IMR-90 (cell line): ENCODE measurements at regions not wholly inside any gene's neighbourhood (a gene's known extent, or its start where the extent isn't known, plus 50 kb on each side); places are given as distances from the start of the nearest gene placed in this dataset.
A peak's percentile ranks its signal among the peaks of the same experiment; 100 is the strongest.

ENCODE experiments used
- ATAC-seq: fragments of 200-7000 bp; cut with Tn5 transposase; 2 replicates; pipeline ENCODE4 v1.9.1; 2020; ENCODE audit warnings: low read depth, mild to moderate bottlenecking, moderate library complexity
- BruUV-seq: library from RNA; stranded (reverse); fragments of 400-500 nt; replicated peaks from 2 replicates; lab custom pipeline; 2021; lab: Mats Ljungman, UMichigan
- CTCF ChIA-PET: fragments of 300-600 bp; formaldehyde crosslinking; extraction: SDS; loops from one replicate; lab custom pipeline; 2021; ENCODE audit warnings: antibody characterized with exemption; lab: Yijun Ruan, JAX
- POLR2A ChIA-PET: fragments of 300-600 bp; sonication (Branson Sonifier 250); formaldehyde crosslinking; loops from one replicate; lab custom pipeline; 2022; ENCODE audit warnings: antibody characterized with exemption; ENCODE audit not compliant: unreplicated experiment; lab: Charles Lee
- DNase-seq: peaks from one replicate; pipeline ENCODE4 v3.0.0; 2013
- H2AFZ ChIP-seq: replicated peaks from 2 replicates; pipeline ENCODE3; 2013; ENCODE audit warnings: low read length, mild to moderate bottlenecking; ENCODE audit not compliant: poor library complexity
- H2AK5ac ChIP-seq: 2 replicates; pipeline ENCODE4 v1.6.1; 2013; ENCODE audit warnings: low read depth, low read length, inconsistent platforms
- H2AK9ac ChIP-seq: replicated peaks from 2 replicates; pipeline ENCODE3; 2013; ENCODE audit warnings: mild to moderate bottlenecking, low read depth, low read length, moderate library complexity; ENCODE audit not compliant: poor library complexity
- H2BK120ac ChIP-seq: 2 replicates; pipeline ENCODE4 v1.6.1; 2013; ENCODE audit warnings: low read depth, low read length, inconsistent platforms
- H2BK15ac ChIP-seq: 3 replicates; pipeline ENCODE4 v1.6.1; 2013; ENCODE audit warnings: low read depth, low read length, inconsistent platforms
- H2BK20ac ChIP-seq: 2 replicates; pipeline ENCODE4 v1.6.1; 2013; ENCODE audit warnings: low read depth, mild to moderate bottlenecking, inconsistent platforms, low read length, moderate library complexity
- H2BK5ac ChIP-seq: 2 replicates; pipeline ENCODE4 v1.6.1; 2013; ENCODE audit warnings: mild to moderate bottlenecking, low read depth, low read length, inconsistent platforms; ENCODE audit not compliant: poor library complexity, severe bottlenecking
- H3K14ac ChIP-seq: replicated peaks from 2 replicates; pipeline ENCODE4 v1.6.1; 2013; ENCODE audit warnings: low read depth, low read length, inconsistent platforms
- H3K18ac ChIP-seq: 2 replicates; pipeline ENCODE4 v1.6.1; 2013; ENCODE audit warnings: low read depth, low read length, control low read depth
- H3K23ac ChIP-seq: 2 replicates; pipeline ENCODE4 v1.6.1; 2013; ENCODE audit warnings: low read depth, low read length, inconsistent platforms
- H3K27ac ChIP-seq: 2 replicates; pipeline ENCODE4 v1.5.1; 2013; ENCODE audit warnings: mild to moderate bottlenecking, control low read depth, low read length; ENCODE audit not compliant: insufficient read depth
- H3K27me3 ChIP-seq: 2 replicates; pipeline ENCODE4 v1.6.1; 2013; ENCODE audit warnings: low read length; ENCODE audit not compliant: control insufficient read depth, insufficient read depth
- H3K36me3 ChIP-seq: 2 replicates; pipeline ENCODE4 v1.6.1; 2013; ENCODE audit warnings: low read length, mixed read lengths; ENCODE audit not compliant: control insufficient read depth, insufficient read depth
- H3K4ac ChIP-seq: 2 replicates; pipeline ENCODE4 v1.6.1; 2013; ENCODE audit warnings: low read depth, low read length, inconsistent platforms
- H3K4me1 ChIP-seq: 2 replicates; pipeline ENCODE4 v1.6.1; 2013; ENCODE audit warnings: low read length, mixed read lengths; ENCODE audit not compliant: control insufficient read depth, insufficient read depth
- H3K4me2 ChIP-seq: 2 replicates; pipeline ENCODE4 v1.6.1; 2013; ENCODE audit warnings: low read depth, mild to moderate bottlenecking, control low read depth, low read length, moderate library complexity
- H3K4me3 ChIP-seq: 2 replicates; pipeline ENCODE4 v1.5.1; 2013; ENCODE audit warnings: low read depth, mild to moderate bottlenecking, control low read depth, low read length, moderate library complexity; ENCODE audit not compliant: insufficient read depth
- H3K56ac ChIP-seq: 2 replicates; pipeline ENCODE4 v1.6.1; 2013; ENCODE audit warnings: low read length, inconsistent platforms; ENCODE audit not compliant: insufficient read depth; ENCODE audit errors: extremely low read depth
- H3K79me1 ChIP-seq, 2 experiments: 2 replicates each; pipeline ENCODE4 v1.6.1; 2013; ENCODE audit warnings: low read length in 2 of 2, inconsistent platforms in 1 of 2, low read depth in 1 of 2
- H3K9ac ChIP-seq: 2 replicates; pipeline ENCODE4 v1.6.1; 2013; ENCODE audit warnings: low read depth, low read length, control low read depth
- H3K9me1 ChIP-seq: 2 replicates; pipeline ENCODE4 v1.6.1; 2013; ENCODE audit warnings: low read length, inconsistent platforms; ENCODE audit not compliant: insufficient read depth
- H3K9me3 ChIP-seq: 2 replicates; pipeline ENCODE4 v1.6.1; 2013; ENCODE audit warnings: low read length; ENCODE audit not compliant: control insufficient read depth, insufficient read depth
- H4K20me1 ChIP-seq: 2 replicates; pipeline ENCODE4 v1.6.1; 2013; ENCODE audit warnings: low read length, inconsistent platforms; ENCODE audit not compliant: insufficient read depth
- H4K5ac ChIP-seq: 2 replicates; pipeline ENCODE4 v1.6.1; 2013; ENCODE audit warnings: mild to moderate bottlenecking, low read depth, low read length, control low read depth
- H4K8ac ChIP-seq, 2 experiments: 2 replicates each; pipeline ENCODE4 v1.6.1; 2013; ENCODE audit warnings: low read depth in 2 of 2, low read length in 2 of 2, control low read depth in 1 of 2, inconsistent platforms in 1 of 2
- H4K91ac ChIP-seq: 2 replicates; pipeline ENCODE4 v1.6.1; 2013; ENCODE audit warnings: low read depth, low read length, inconsistent platforms; ENCODE audit not compliant: insufficient read depth
- BHLHE40 ChIP-seq: fragments of 150-350 bp; IDR thresholded peaks from 2 replicates; pipeline ENCODE4 v1.6.1; 2016; ENCODE audit warnings: mild to moderate bottlenecking, low read depth, low read length
- CEBPB ChIP-seq: IDR thresholded peaks from 2 replicates; pipeline ENCODE4 v1.6.1; 2012; ENCODE audit warnings: low read depth, low read length, improper control_type of control experiment
- CHD1 ChIP-seq: IDR thresholded peaks from 2 replicates; pipeline ENCODE4 v1.6.1; 2012; ENCODE audit warnings: low read depth, low read length, improper control_type of control experiment
- CTCF ChIP-seq: conservative IDR thresholded peaks from 2 replicates; pipeline ENCODE4 v1.5.1; 2012; ENCODE audit warnings: mild to moderate bottlenecking, low read depth, low read length, improper control_type of control experiment
- ELK1 ChIP-seq: fragments of 150-350 bp; IDR thresholded peaks from 2 replicates; pipeline ENCODE4 v1.6.1; 2016; ENCODE audit warnings: low read depth, mild to moderate bottlenecking, low read length, moderate library complexity, borderline replicate concordance
- FOS ChIP-seq: fragments of 150-350 bp; IDR thresholded peaks from 2 replicates; pipeline ENCODE4 v1.6.1; 2016; ENCODE audit warnings: low read depth, low read length
- MAFK ChIP-seq: IDR thresholded peaks from 2 replicates; pipeline ENCODE4 v1.6.1; 2012; ENCODE audit warnings: low read depth, low read length, improper control_type of control experiment
- MAZ ChIP-seq: IDR thresholded peaks from 2 replicates; pipeline ENCODE4 v1.6.1; 2012; ENCODE audit warnings: low read depth, mild to moderate bottlenecking, low read length, improper control_type of control experiment, moderate library complexity, borderline replicate concordance
- MXI1 ChIP-seq: IDR thresholded peaks from 2 replicates; pipeline ENCODE4 v1.6.1; 2012; ENCODE audit warnings: low read depth, mild to moderate bottlenecking, low read length, moderate library complexity, borderline replicate concordance
- NFE2L2 ChIP-seq: fragments of 150-350 bp; IDR thresholded peaks from 2 replicates; pipeline ENCODE4 v1.6.1; 2016; ENCODE audit warnings: low read depth, mild to moderate bottlenecking, low read length
- POLR2A ChIP-seq: IDR thresholded peaks from 2 replicates; pipeline ENCODE4 v1.6.1; 2012; ENCODE audit warnings: mild to moderate bottlenecking, low read depth, low read length
- RAD21 ChIP-seq: IDR thresholded peaks from 2 replicates; pipeline ENCODE4 v1.6.1; 2012; ENCODE audit warnings: low read length, improper control_type of control experiment
- RCOR1 ChIP-seq: IDR thresholded peaks from 2 replicates; pipeline ENCODE4 v1.6.1; 2012; ENCODE audit warnings: mild to moderate bottlenecking, low read length, improper control_type of control experiment; ENCODE audit not compliant: insufficient replicate concordance
- RFX5 ChIP-seq: IDR thresholded peaks from 2 replicates; pipeline ENCODE4 v1.8.0; 2012; ENCODE audit warnings: low read depth, mild to moderate bottlenecking, low read length, moderate library complexity
- SMC3 ChIP-seq: fragments of 150-350 bp; IDR thresholded peaks from 2 replicates; pipeline ENCODE4 v1.6.1; 2016; ENCODE audit warnings: low read depth, mild to moderate bottlenecking, antibody characterized with exemption, low read length, moderate library complexity
- USF2 ChIP-seq: fragments of 150-350 bp; IDR thresholded peaks from 2 replicates; pipeline ENCODE4 v1.6.1; 2017; ENCODE audit warnings: mild to moderate bottlenecking, antibody characterized with exemption, low read length, low read depth
- WGBS, 2 experiments: methylation state at CpG; one replicate each; pipeline versions ENCODE4 v1.1.5 to v1.1.7; 2013; ENCODE audit warnings: missing lambda C conversion rate in 2 of 2; ENCODE audit not compliant: insufficient read length in 1 of 2; ENCODE audit errors: extremely low coverage in 2 of 2; 5-methylcytosine and 5-hydroxymethylcytosine counted together
- dilution Hi-C: fragments of 300-500 bp; cut with HindIII; formaldehyde crosslinking; loops from one replicate; pipeline ENCODE4 v1.14.3; 2018; ENCODE audit warnings: low sequenced_read_pairs; ENCODE audit not compliant: unreplicated experiment
- in situ Hi-C: fragments of 300-500 bp; cut with MboI; formaldehyde crosslinking; loops from 3 replicates; pipeline ENCODE4 v1.14.3; 2019; ENCODE audit warnings: low sequenced_read_pairs, inconsistent platforms, mixed read lengths
- intact Hi-C: fragments of 100-400 bp; cut with micrococcal nuclease; formaldehyde crosslinking; loops from 2 replicates; pipeline ENCODE4 v1.10.0; 2022

GRCh38 chr5:142255831-142256230, 69.0 kb downstream of the SPRY4 start:
- Histone ChIP-seq H3K4me2 (no peak overlapping the region), H3K23ac (no peak overlapping the region), H3K36me3 (no peaks in the 10 kb centered on the region), H3K9me3 (peaks cover 4% of the 10 kb centered on the region), H2BK120ac (no peak overlapping the region), H4K20me1 (no peaks in the 10 kb centered on the region), H3K4me3 (no peak overlapping the region), H2AFZ (no peak overlapping the region), H3K79me1 (no peaks in the 10 kb centered on the region), H3K9ac (no peak overlapping the region), H4K91ac (no peak overlapping the region), H3K4me1 (peaks cover 4% of the 10 kb centered on the region; the same call in 1 of the 2 replicates), H2BK20ac (no peak overlapping the region), H4K5ac (no peak overlapping the region), H4K8ac (no peak overlapping the region), H3K56ac (no peak overlapping the region), H3K4ac (no peak overlapping the region), H3K27me3 (no peaks in the 10 kb centered on the region), H3K18ac (no peak overlapping the region), H3K14ac (no peak overlapping the region), H3K9me1 (no peaks in the 10 kb centered on the region), H3K27ac (no peak overlapping the region), H2AK9ac (no peak overlapping the region), H2BK15ac (no peak overlapping the region), H2BK5ac (no peak overlapping the region), H2AK5ac (no peak overlapping the region)
- peak; percentile 19 for DNase-seq
- intact Hi-C loops (no loop called here), in situ Hi-C loops (no loop called here), dilution Hi-C loops (no loop called here)
- ATAC-seq = no peak
- CTCF ChIA-PET = no interaction called here
- 100% methylated on average over 1 of the region's 1 CpG; no CpG with 5 or more reads in 1 of the 2 experiments for WGBS, 2 experiments
- no TSS peak for BruUV-seq
- POLR2A ChIA-PET = no interaction called here
- TF ChIP-seq USF2 (no peak), ELK1 (no peak), RAD21 (no peak), FOS (no peak), NFE2L2 (no peak), RFX5 (no peak), MAZ (no peak), MAFK (no peak), CHD1 (no peak), CTCF (no peak), SMC3 (no peak), POLR2A (no peak), CEBPB (no peak), MXI1 (no peak), BHLHE40 (no peak), RCOR1 (no peak)
